ENCODE measurements at regions not wholly inside any gene's neighbourhood (a gene's known extent, or its start where the extent isn't known, plus 50 kb on each side); places are given as distances from the start of the nearest gene placed in this dataset.

DNA sequence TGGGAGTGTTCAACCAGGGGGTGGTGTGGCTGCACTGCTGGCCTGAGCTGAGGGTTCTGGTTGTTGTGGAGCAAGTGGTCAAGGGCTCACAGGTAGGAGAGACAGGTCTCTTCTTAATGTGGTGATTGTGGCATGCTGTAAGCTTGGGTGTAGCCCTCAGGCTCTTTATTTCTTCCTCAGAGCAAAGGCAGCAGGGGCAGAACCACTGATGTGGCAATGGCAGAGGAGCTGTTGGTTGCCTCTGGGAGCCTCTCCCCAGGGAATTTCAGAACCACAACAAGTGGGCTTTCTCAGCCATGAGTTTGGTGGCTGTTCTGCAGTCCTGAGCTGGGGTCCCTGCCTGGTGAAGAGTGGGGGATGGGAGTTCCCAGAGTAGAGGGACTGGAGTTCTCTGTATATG, 1017.2 kb downstream of the SH3BGRL start:
- no peak for TF ChIP-seq CTCF (IDR thresholded peaks at IDR 0.05)
- no peak for TF ChIP-seq POLR2A (IDR thresholded peaks at IDR 0.05)
